Testis (tissue), 2 donors: ENCODE measurements at regions not wholly inside any gene's neighbourhood (a gene's known extent, or its start where the extent isn't known, plus 50 kb on each side); places are given as distances from the start of the nearest gene placed in this dataset.

Experiments used
- CTCF ChIP-seq, 3 experiments: fragments of 450-650 bp in 2 of 3; fragments of 200-600 bp in 1 of 3; sonication (generic) in 1 of 3; IDR thresholded peaks; one replicate each; pipeline ENCODE4 v1.5.1; 2016 to 2019; ENCODE audit warnings: antibody characterized with exemption in 3 of 3, mild to moderate bottlenecking in 2 of 3, moderate library complexity in 1 of 3
- POLR2A ChIP-seq: fragments of 450-650 bp; IDR thresholded peaks from one replicate; pipeline ENCODE4 v1.6.1; 2017; ENCODE audit warnings: antibody characterized with exemption, mild to moderate bottlenecking, moderate library complexity

GRCh38 chr6:100171533-100172321, 177.7 kb upstream of the MCHR2 start:
- TF ChIP-seq CTCF (IDR thresholded peaks at IDR 0.05) (no peak), POLR2A (no peak)
